Astrocyte (in vitro differentiated cells and primary cell): ENCODE measurements at regions not wholly inside any gene's neighbourhood (a gene's known extent, or its start where the extent isn't known, plus 50 kb on each side); places are given as distances from the start of the nearest gene placed in this dataset.

Source experiments
- EZH2 ChIP-seq: IDR thresholded peaks from 2 replicates; pipeline ENCODE4 v1.6.1; 2012; ENCODE audit warnings: mild to moderate bottlenecking, low read length, inconsistent platforms; ENCODE audit not compliant: insufficient read depth
- TF ChIP-seq, protein P1 (sequence below): IDR thresholded peaks from 2 replicates; pipeline ENCODE4 v1.5.1; 2011; ENCODE audit warnings: low read depth, mild to moderate bottlenecking, inconsistent platforms, low read length, moderate library complexity; ENCODE audit not compliant: insufficient read depth

DNA sequence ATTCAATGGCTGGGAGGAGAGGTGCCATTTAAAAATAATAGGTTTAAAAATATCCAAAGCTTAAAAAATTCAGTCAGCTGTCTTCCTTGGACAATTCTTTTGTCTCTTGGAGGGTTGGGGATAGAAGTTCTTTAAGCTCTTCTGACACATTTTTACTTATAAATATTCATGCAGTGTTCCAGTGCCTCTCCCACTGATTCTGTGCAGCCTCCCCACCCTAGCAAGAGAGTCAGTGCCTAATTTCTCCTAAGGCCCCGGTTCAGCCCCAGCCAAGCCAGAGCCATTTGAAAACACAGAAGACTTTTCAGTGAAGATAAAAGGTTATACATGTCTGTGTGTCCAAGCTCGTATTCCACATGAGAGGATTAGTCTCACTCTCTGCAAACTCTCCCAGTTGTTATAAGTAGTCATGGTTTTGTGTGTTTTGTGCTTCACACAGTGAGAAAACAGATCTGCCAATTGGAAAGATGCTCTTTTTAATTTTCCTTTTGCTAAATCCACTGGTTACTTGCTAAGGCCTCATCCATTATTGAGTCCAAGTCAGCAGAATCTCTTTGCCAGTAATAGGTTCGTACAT is 141.3 kb downstream of the CD47 start:
- TF ChIP-seq, protein P1, sequence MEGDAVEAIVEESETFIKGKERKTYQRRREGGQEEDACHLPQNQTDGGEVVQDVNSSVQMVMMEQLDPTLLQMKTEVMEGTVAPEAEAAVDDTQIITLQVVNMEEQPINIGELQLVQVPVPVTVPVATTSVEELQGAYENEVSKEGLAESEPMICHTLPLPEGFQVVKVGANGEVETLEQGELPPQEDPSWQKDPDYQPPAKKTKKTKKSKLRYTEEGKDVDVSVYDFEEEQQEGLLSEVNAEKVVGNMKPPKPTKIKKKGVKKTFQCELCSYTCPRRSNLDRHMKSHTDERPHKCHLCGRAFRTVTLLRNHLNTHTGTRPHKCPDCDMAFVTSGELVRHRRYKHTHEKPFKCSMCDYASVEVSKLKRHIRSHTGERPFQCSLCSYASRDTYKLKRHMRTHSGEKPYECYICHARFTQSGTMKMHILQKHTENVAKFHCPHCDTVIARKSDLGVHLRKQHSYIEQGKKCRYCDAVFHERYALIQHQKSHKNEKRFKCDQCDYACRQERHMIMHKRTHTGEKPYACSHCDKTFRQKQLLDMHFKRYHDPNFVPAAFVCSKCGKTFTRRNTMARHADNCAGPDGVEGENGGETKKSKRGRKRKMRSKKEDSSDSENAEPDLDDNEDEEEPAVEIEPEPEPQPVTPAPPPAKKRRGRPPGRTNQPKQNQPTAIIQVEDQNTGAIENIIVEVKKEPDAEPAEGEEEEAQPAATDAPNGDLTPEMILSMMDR = no peak
- no peak for TF ChIP-seq EZH2
